GM23248 (cell line): ENCODE measurements at regions not wholly inside any gene's neighbourhood (a gene's known extent, or its start where the extent isn't known, plus 50 kb on each side); places are given as distances from the start of the nearest gene placed in this dataset.

Experiments used
- EZH2 ChIP-seq: fragments of 200-600 bp; sonication (generic); IDR thresholded peaks from 2 replicates; pipeline ENCODE4 v1.6.1; 2018; ENCODE audit warnings: antibody characterized with exemption, mild to moderate bottlenecking; ENCODE audit not compliant: insufficient read depth, poor library complexity, severe bottlenecking
- EZH2phosphoT487 ChIP-seq: fragments of 200-600 bp; sonication (generic); IDR thresholded peaks from 2 replicates; pipeline ENCODE4 v1.6.1; 2018; ENCODE audit warnings: antibody characterized with exemption, moderate library complexity, mild to moderate bottlenecking, low read depth; ENCODE audit not compliant: insufficient read depth

DNA sequence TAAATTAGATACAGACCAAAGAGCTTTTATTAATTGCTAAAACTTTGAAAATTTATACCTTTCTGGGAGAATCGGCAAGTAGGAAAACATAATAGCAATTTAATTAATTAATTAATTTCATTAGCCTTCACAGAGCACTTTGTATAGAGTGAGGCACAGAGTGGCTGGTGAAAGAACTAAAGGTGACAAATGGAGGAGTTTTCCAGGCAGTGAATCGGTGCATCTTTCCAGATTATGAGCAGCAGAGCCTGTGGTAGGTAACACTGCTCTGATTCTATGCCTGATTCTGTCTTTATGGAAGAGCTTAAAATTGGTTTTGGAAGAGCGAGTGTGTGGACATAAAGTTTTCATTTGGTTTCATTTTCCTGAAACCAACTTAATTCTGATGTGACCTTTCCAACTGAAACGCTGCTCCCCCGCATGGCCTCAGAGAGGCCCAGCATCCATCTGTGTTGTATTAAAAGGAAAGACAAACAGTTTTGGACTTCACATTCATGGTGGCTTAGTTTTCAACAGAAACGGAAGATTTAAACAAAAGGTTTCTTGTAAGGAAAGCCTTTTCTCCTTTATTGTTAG is 188.9 kb upstream of the RPS23 start:
- TF ChIP-seq EZH2 (no peak), EZH2phosphoT487 (no peak)
